D341Med (cell line): ENCODE measurements at regions not wholly inside any gene's neighbourhood (a gene's known extent, or its start where the extent isn't known, plus 50 kb on each side); places are given as distances from the start of the nearest gene placed in this dataset.

Source experiments
- DNase-seq: peaks from one replicate; pipeline ENCODE4 v3.0.0; 2012; ENCODE audit warnings: low spot score

- no peak for DNase-seq
These were observed 305.7 kb upstream of the BOD1L1 start for GRCh38 chr4:13933191-13933590.

- DNase-seq: no peak
These were observed 310.8 kb upstream of the BOD1L1 start for GRCh38 chr4:13938299-13938698.

- DNase-seq: no peak
These were observed 313.4 kb upstream of the BOD1L1 start for GRCh38 chr4:13940921-13941320.

GRCh38 chr4:13942977-13943376, 315.5 kb upstream of the BOD1L1 start:
- DNase-seq: no peak

GRCh38 chr4:13944095-13944511, 316.6 kb upstream of the BOD1L1 start:
- DNase-seq: no peak

- DNase-seq: no peak
These were observed 320.4 kb upstream of the BOD1L1 start for GRCh38 chr4:13947921-13948320.

- DNase-seq: no peak
These were observed 323.0 kb upstream of the BOD1L1 start for GRCh38 chr4:13950491-13950890.

GRCh38 chr4:13953083-13953482, 325.6 kb upstream of the BOD1L1 start:
- DNase-seq: no peak

- DNase-seq: no peak
These were observed 328.0 kb upstream of the BOD1L1 start for GRCh38 chr4:13955551-13955950.

GRCh38 chr4:13956947-13957346, 329.4 kb upstream of the BOD1L1 start:
- no peak for DNase-seq

GRCh38 chr4:13957871-13958270, 330.3 kb upstream of the BOD1L1 start:
- no peak for DNase-seq

- DNase-seq: no peak
These were observed 336.1 kb upstream of the BOD1L1 start for GRCh38 chr4:13963601-13964000.

- no peak for DNase-seq
These were observed 339.0 kb upstream of the BOD1L1 start for GRCh38 chr4:13966231-13967195.

GRCh38 chr4:13968723-13969122, 341.2 kb upstream of the BOD1L1 start:
- DNase-seq: no peak

- no peak for DNase-seq
These were observed 342.8 kb upstream of the BOD1L1 start for GRCh38 chr4:13970349-13970748.

GRCh38 chr4:13977746-13978145, 350.2 kb upstream of the BOD1L1 start:
- no peak for DNase-seq

GRCh38 chr4:13980317-13981310, 353.1 kb upstream of the BOD1L1 start:
- DNase-seq: no peak

- no peak for DNase-seq
These were observed 354.0 kb upstream of the BOD1L1 start for GRCh38 chr4:13981499-13981898.

- DNase-seq: no peak
These were observed 354.5 kb upstream of the BOD1L1 start for GRCh38 chr4:13982010-13982409.

- no peak for DNase-seq
These were observed 355.8 kb upstream of the BOD1L1 start for GRCh38 chr4:13983189-13983790.

- no peak for DNase-seq
These were observed 357.7 kb upstream of the BOD1L1 start for GRCh38 chr4:13984991-13985800.
